OCI-LY1 (cell line): ENCODE measurements at regions not wholly inside any gene's neighbourhood (a gene's known extent, or its start where the extent isn't known, plus 50 kb on each side); places are given as distances from the start of the nearest gene placed in this dataset.

Experiments
- H2AFZ ChIP-seq: fragments of 200-600 bp; sonication (generic), shearing (Covaris generic); 2 replicates; pipeline ENCODE4 v1.6.0; 2014; ENCODE audit warnings: antibody characterized with exemption, mild to moderate bottlenecking, low read length
- H3F3A ChIP-seq: fragments of 200-600 bp; sonication (generic), shearing (Covaris generic); 2 replicates; pipeline ENCODE4 v1.6.0; 2014; ENCODE audit warnings: mild to moderate bottlenecking, antibody characterized with exemption, low read length, moderate library complexity; ENCODE audit not compliant: insufficient read depth
- H3K27ac ChIP-seq: fragments of 200-600 bp; sonication (generic); 2 replicates; pipeline ENCODE4 v1.5.1; 2014; ENCODE audit warnings: low read length, mixed run types, mild to moderate bottlenecking, low read depth; ENCODE audit not compliant: poor library complexity, severe bottlenecking
- H3K27me3 ChIP-seq: fragments of 200-600 bp; sonication (generic); 2 replicates; pipeline ENCODE4 v1.6.0; 2014; ENCODE audit warnings: antibody characterized with exemption, mild to moderate bottlenecking, low read length, moderate library complexity; ENCODE audit not compliant: insufficient read depth
- H3K36me3 ChIP-seq: fragments of 200-600 bp; sonication (generic); 2 replicates; pipeline ENCODE4 v1.6.1; 2014; ENCODE audit warnings: mild to moderate bottlenecking, antibody characterized with exemption, low read length, moderate library complexity, mixed read lengths; ENCODE audit not compliant: insufficient read depth
- H3K4me1 ChIP-seq: fragments of 200-600 bp; sonication (generic); 2 replicates; pipeline ENCODE4 v1.5.1; 2014; ENCODE audit warnings: mild to moderate bottlenecking, low read length, moderate library complexity; ENCODE audit not compliant: insufficient read depth, severe bottlenecking
- H3K4me2 ChIP-seq: fragments of 200-600 bp; sonication (generic), shearing (Covaris generic); 2 replicates; pipeline ENCODE4 v1.6.1; 2014; ENCODE audit warnings: low read length
- H3K4me3 ChIP-seq: fragments of 200-600 bp; sonication (generic); 2 replicates; pipeline ENCODE4 v1.5.1; 2014; ENCODE audit warnings: low read length, low read depth, mild to moderate bottlenecking, mixed read lengths; ENCODE audit not compliant: poor library complexity, severe bottlenecking
- H3K79me2 ChIP-seq: fragments of 200-600 bp; shearing (Covaris generic); 2 replicates; pipeline ENCODE4 v1.6.1; 2016; ENCODE audit warnings: mixed run types, low read length, mixed read lengths; ENCODE audit not compliant: insufficient read depth
- H3K9ac ChIP-seq: fragments of 200-600 bp; sonication (generic), shearing (Covaris generic); 2 replicates; pipeline ENCODE4 v1.6.1; 2014; ENCODE audit warnings: mild to moderate bottlenecking, low read length, mixed read lengths
- H3K9me2 ChIP-seq: fragments of 200-600 bp; sonication (generic), shearing (Covaris generic); 2 replicates; pipeline ENCODE4 v1.6.1; 2014; ENCODE audit warnings: low read depth, mild to moderate bottlenecking, low read length, mixed read lengths
- H3K9me3 ChIP-seq: fragments of 200-600 bp; shearing (Covaris generic); 2 replicates; pipeline ENCODE4 v1.6.1; 2014; ENCODE audit warnings: low read length, mixed read lengths
- H4K20me1 ChIP-seq: fragments of 200-600 bp; sonication (generic), shearing (Covaris generic); 2 replicates; pipeline ENCODE4 v1.6.0; 2016; ENCODE audit warnings: mild to moderate bottlenecking, low read length; ENCODE audit not compliant: insufficient read depth
- EZH2 ChIP-seq: fragments of 200-600 bp; sonication (generic), shearing (Covaris generic); IDR thresholded peaks from 2 replicates; pipeline ENCODE4 v1.8.0; 2017; ENCODE audit warnings: borderline replicate concordance, mixed run types, mild to moderate bottlenecking, antibody characterized with exemption, low read length, moderate library complexity, mixed read lengths
- TF ChIP-seq, protein P1 (sequence below): fragments of 200-600 bp; sonication (generic), shearing (Covaris generic); IDR thresholded peaks from 2 replicates; pipeline ENCODE4 v1.5.1; 2017; ENCODE audit warnings: mild to moderate bottlenecking, antibody characterized with exemption, low read length, moderate library complexity, mixed read lengths

DNA sequence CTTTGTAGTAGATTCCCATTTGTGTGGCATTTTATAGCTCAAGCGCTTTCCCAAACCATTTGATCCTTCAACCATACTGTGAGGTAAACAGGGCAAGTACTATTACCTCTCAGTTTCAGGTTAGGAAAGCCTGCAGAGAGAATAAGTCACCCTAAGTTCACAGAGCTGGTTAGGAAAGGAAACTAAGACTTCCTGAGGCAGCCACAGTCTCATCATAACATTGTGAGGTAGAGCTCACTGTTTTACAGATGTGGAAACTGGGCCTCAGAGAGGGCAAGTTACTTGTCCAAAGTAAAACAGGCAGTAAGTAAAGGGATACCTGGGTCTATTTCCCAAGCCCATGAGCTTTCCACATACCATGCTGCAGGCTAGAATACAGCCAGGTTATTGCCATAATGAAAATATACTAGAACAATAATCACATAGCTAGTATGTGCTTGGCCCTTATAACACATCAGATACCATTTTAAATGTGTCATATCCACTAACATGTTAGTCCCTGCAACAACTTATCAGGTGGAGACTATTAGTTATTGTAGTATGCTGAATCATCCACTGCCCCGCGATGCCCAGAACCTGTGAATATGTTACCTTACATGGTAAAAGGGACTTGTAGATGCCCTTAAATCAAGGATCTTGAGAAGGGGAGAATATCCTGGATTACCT lies 150.9 kb upstream of the GRIP1 start:
- Histone ChIP-seq H3K36me3 (no peaks in the 10 kb centered on the region), H3K4me3 (no peak overlapping the region), H2AFZ (no peak overlapping the region), H4K20me1 (no peaks in the 10 kb centered on the region), H3K9me3 (no peaks in the 10 kb centered on the region), H3K9me2 (no peaks in the 10 kb centered on the region), H3K27ac (no peak overlapping the region), H3K4me1 (no peaks in the 10 kb centered on the region), H3K4me2 (no peak overlapping the region), H3K79me2 (no peaks in the 10 kb centered on the region), H3K27me3 (no peaks in the 10 kb centered on the region), H3F3A (no peaks in the 10 kb centered on the region), H3K9ac (no peak overlapping the region)
- TF ChIP-seq, protein P1, sequence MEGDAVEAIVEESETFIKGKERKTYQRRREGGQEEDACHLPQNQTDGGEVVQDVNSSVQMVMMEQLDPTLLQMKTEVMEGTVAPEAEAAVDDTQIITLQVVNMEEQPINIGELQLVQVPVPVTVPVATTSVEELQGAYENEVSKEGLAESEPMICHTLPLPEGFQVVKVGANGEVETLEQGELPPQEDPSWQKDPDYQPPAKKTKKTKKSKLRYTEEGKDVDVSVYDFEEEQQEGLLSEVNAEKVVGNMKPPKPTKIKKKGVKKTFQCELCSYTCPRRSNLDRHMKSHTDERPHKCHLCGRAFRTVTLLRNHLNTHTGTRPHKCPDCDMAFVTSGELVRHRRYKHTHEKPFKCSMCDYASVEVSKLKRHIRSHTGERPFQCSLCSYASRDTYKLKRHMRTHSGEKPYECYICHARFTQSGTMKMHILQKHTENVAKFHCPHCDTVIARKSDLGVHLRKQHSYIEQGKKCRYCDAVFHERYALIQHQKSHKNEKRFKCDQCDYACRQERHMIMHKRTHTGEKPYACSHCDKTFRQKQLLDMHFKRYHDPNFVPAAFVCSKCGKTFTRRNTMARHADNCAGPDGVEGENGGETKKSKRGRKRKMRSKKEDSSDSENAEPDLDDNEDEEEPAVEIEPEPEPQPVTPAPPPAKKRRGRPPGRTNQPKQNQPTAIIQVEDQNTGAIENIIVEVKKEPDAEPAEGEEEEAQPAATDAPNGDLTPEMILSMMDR = no peak
- TF ChIP-seq EZH2 = no peak

DNA sequence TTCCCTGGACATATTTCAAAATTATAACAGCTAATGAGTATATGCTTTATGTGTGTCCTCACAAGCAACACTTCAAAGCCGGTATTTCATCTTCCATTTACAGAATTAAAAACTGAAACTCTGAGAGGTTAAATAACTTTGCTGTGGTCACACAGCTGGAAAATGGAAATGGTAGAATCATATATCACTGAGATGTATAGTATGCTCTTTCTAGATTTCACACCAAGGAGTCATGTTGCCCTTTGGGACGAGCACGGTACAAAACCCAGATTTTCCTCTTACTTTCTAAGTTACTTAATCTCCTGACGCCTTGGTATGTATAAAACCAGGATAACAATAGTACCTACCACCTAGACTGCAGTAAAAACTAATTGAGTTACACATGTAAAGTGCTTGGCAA lies 152.6 kb upstream of the GRIP1 start:
- no peak overlapping the region for H3K4me3 ChIP-seq
- H2AFZ ChIP-seq = no peak overlapping the region
- no peak overlapping the region for H3K27ac ChIP-seq
- no peaks in the 10 kb centered on the region for H3F3A ChIP-seq
- H3K4me2 ChIP-seq = no peak overlapping the region
- no peaks in the 10 kb centered on the region for H3K36me3 ChIP-seq
- no peaks in the 10 kb centered on the region for H4K20me1 ChIP-seq
- no peaks in the 10 kb centered on the region for H3K27me3 ChIP-seq
- H3K79me2 ChIP-seq = no peaks in the 10 kb centered on the region
- no peaks in the 10 kb centered on the region for H3K9me3 ChIP-seq
- no peak overlapping the region for H3K9ac ChIP-seq
- TF ChIP-seq EZH2 = no peak
- TF ChIP-seq, protein P1 = no peak
- no peaks in the 10 kb centered on the region for H3K9me2 ChIP-seq
- H3K4me1 ChIP-seq = no peaks in the 10 kb centered on the region

DNA sequence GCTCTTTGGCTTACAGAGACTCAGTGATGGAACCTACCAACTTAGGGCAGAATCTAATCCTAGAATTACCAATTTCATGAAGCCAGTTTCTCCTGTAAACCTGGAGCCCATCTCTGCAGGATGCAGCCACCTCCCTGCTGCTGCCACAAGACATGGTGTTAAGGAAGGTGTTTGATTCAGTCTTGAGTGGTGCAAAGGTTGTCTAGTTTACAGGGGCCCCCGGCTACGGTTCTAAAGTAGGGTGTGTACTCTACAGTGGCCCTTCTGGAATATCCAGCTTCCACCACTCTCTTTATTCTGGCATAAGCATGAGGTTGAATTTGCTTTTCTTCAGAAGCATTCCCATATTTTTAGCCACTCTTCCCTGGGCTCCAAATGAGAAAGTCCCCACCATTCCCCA lies 154.1 kb upstream of the GRIP1 start:
- Histone ChIP-seq H4K20me1 (no peaks in the 10 kb centered on the region), H3K4me1 (no peaks in the 10 kb centered on the region), H3K9ac (no peak overlapping the region), H3K4me2 (no peak overlapping the region), H3K9me3 (no peaks in the 10 kb centered on the region), H3K79me2 (no peaks in the 10 kb centered on the region), H3K36me3 (no peaks in the 10 kb centered on the region), H3F3A (no peaks in the 10 kb centered on the region), H3K4me3 (no peak overlapping the region), H3K9me2 (no peaks in the 10 kb centered on the region), H3K27ac (no peak overlapping the region), H3K27me3 (no peaks in the 10 kb centered on the region), H2AFZ (no peak overlapping the region)
- TF ChIP-seq, protein P1 = no peak
- no peak for TF ChIP-seq EZH2
